Heart left ventricle (tissue), 16 donors: ENCODE measurements at regions not wholly inside any gene's neighbourhood (a gene's known extent, or its start where the extent isn't known, plus 50 kb on each side); places are given as distances from the start of the nearest gene placed in this dataset.
A peak's percentile ranks its signal among the peaks of the same experiment; 100 is the strongest.
"Not testable (repeated sequence)": the region's sequence is repeated elsewhere in the genome, so short reads cannot be mapped to it uniquely, and the experiment has no call there.

Source experiments
- ATAC-seq, 4 donors: fragments of 200-7000 bp; cut with Tn5 transposase; one replicate each; pipeline ENCODE4 v1.9.1; 2020 to 2022; ENCODE audit warnings: moderate library complexity in 4 of 4, mild to moderate bottlenecking in 3 of 4, moderate number of reproducible peaks in 1 of 4
- DNase-seq, 5 donors: peaks; one replicate each; pipeline ENCODE4 v3.0.0-alpha.2; 2020
- H3K27ac ChIP-seq, 12 donors: fragments of 200-600 bp; sonication (generic) in 4 of 12; one replicate each; pipeline versions ENCODE4 v1.5.0 to v1.8.0; 2016 to 2022; ENCODE audit warnings: mild to moderate bottlenecking in 2 of 12
- H3K27me3 ChIP-seq, 9 donors: fragments of 200-600 bp; sonication (generic) in 2 of 9; one replicate each; pipeline versions ENCODE4 v1.5.1 to v1.8.0; 2016 to 2022; ENCODE audit warnings: mild to moderate bottlenecking in 3 of 9
- H3K36me3 ChIP-seq, 9 donors: fragments of 200-600 bp; sonication (generic) in 2 of 9; one replicate each; pipeline versions ENCODE4 v1.5.0 to v1.8.0; 2018 to 2022; ENCODE audit warnings: mild to moderate bottlenecking in 2 of 9
- H3K4me1 ChIP-seq, 12 donors: fragments of 200-600 bp; sonication (generic) in 4 of 12; one replicate each; pipeline versions ENCODE4 v1.5.0 to v1.8.0; 2016 to 2022; ENCODE audit warnings: mild to moderate bottlenecking in 3 of 12
- H3K4me3 ChIP-seq, 12 donors: fragments of 200-600 bp; sonication (generic) in 4 of 12; one replicate each; pipeline versions ENCODE4 v1.5.0 to v1.8.0; 2017 to 2022; ENCODE audit warnings: mild to moderate bottlenecking in 9 of 12, moderate library complexity in 4 of 12
- H3K9me3 ChIP-seq, 12 donors: fragments of 200-600 bp; sonication (generic) in 4 of 12; one replicate each; pipeline versions ENCODE4 v1.5.0 to v1.8.0; 2016 to 2022; ENCODE audit warnings: mild to moderate bottlenecking in 1 of 12
- WGBS, 4 donors: extraction: QIAGEN DNeasy Blood & Tissue Kit in 2 of 4; methylation state at CpG; one replicate each; pipeline versions ENCODE4 v1.1.5 to v1.1.7; 2013 to 2018; 5-methylcytosine and 5-hydroxymethylcytosine counted together
- intact Hi-C, 10 donors: fragments of 100-400 bp; cut with DNase I; formaldehyde crosslinking; loops; one replicate each; pipeline versions ENCODE4 v1.11.1 to v1.14.2; 2022
- donor health status: ischemic (EF 13 %, LVEDD 7.1; RV severe dilation, severe dysfunction).
- donor health status: healthy with polysubstance abuse.
- donor health status: DM: no; HTN: yes; CAD: no.
- donor health status: DM: no; HTN: no; CAD: no.
- donor health status: ischemic (EF 25% LVEDD 6.9; RV normal size, moderate dysfunction).
- donor health status: ischemic (EF 25% LVEDD 5.7; RV mildly dilated, moderate dysfunction).
- donor health status: healthy.
- donor health status: DM: yes; HTN: yes; CAD: no.
- donor health status: ischemic (EF 35%, LVEDD 5.7; RV mildly dilated, moderate dysfunction).
- donor health status: nonischemic (EF 11% LVEDD 7.7; RV severe dilation, severe dysfunction).
- donor health status: DM: yes; HTN: yes; CAD: no.
- donor health status: PGD.
- donor health status: ischemic (EF 29% LVEDD 5.4; RV normal size, mild dysfunction).
- donor health status: nonischemic (EF 23%, LVEDD 6.1; RV moderate dilation, normal function).

DNA sequence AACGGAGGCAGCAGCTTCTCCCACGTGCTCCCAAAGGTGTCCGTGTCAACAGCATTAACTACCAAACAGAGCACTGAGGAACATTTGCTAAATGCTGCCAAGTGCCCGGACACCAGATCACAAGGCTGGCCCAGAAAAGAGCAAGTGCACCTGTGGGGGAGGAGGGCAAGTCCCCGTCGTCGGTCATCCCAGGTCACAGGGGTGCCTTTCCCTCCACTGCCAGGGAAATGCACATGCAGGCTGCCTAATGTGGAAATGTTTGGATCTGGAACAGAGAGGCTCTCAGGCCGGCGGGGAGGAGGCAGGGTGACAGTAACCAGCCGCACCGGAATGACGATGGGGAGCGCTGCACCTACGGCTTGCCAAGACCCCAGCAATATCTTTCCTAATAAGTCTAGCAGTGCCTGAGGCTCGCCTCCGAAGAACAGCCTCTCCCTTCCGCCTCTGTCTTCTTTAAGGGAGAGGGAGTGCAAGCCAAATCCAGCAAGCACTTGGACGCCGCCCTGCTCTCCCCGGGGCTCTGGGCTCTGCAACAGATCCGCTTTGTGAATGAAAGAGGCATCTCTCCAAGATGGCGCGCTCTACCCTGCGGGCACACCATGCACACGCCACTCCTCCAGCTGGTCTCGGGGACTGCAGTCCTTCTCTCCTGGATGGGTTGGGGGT, 206.3 kb upstream of the IRF2BP2 start:
- peak overlapping the region in 11 of 12 donors; percentile 9 to 69 (median 61) for H3K27ac ChIP-seq
- 36 to 53% (median 42%) methylated on average over 9 to 20 of the region's 26 CpGs for WGBS, 4 donors
- DNase-seq (peak; percentile 46 to 75 (median 72)), ATAC-seq (peak; percentile 67 to 88 (median 86))
- H3K36me3 ChIP-seq, H3K9me3 ChIP-seq, intact Hi-C loops, H3K4me1 ChIP-seq, H3K27me3 ChIP-seq: not testable (repeated sequence)
- H3K4me3 ChIP-seq: peak overlapping the region in 4 of 12 donors; percentile 8 to 24 (median 13)

GRCh38 chr1:234815295-234815815, 205.4 kb upstream of the IRF2BP2 start:
- H3K27me3 ChIP-seq, H3K4me1 ChIP-seq, ATAC-seq, H3K9me3 ChIP-seq, H3K4me3 ChIP-seq, intact Hi-C loops, H3K36me3 ChIP-seq, DNase-seq: not testable (repeated sequence)
- H3K27ac ChIP-seq: peak overlapping the region in 2 of 12 donors; percentile 57 to 67
- WGBS, 4 donors: 47 to 61% (median 53%) methylated on average over 3 to 7 of the region's 7 CpGs

- H3K4me3 ChIP-seq, H3K27me3 ChIP-seq, ATAC-seq, H3K36me3 ChIP-seq, intact Hi-C loops, DNase-seq, H3K27ac ChIP-seq, H3K9me3 ChIP-seq: not testable (repeated sequence)
- 93 to 99% (median 97%) methylated on average over 2 to 3 of the region's 7 CpGs for WGBS, 4 donors
- H3K4me1 ChIP-seq: peaks cover 0 to 11% (median 3%) of the 10 kb centered on the region in 12 donors
These were observed 204.3 kb upstream of the IRF2BP2 start for GRCh38 chr1:234814235-234814634.

DNA sequence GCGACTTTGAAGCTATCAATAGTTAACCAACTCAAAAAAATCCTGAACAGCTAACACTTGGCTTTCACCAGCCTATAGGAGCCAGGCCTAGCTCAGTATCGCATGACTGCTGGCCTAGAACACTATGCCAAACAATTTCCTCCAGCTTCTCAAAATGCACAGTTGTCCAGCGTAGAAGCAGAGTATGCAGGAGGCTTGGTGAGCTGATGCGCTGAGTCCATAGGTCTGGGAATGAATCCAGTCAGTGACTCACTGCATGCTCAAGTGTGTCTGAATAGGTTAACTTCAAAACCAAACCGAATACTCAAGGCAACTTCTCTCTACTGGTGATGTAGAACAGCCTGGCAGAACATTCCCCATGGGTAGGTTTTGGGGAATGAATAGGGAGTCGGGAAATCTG, 201.8 kb upstream of the IRF2BP2 start:
- H3K27me3 ChIP-seq, H3K36me3 ChIP-seq, H3K4me1 ChIP-seq, DNase-seq, intact Hi-C loops, H3K4me3 ChIP-seq, ATAC-seq, H3K9me3 ChIP-seq, H3K27ac ChIP-seq: not testable (repeated sequence)
- WGBS, 4 donors: 96 to 98% (median 96%) methylated on average over 5 to 6 of the region's 6 CpGs

DNA sequence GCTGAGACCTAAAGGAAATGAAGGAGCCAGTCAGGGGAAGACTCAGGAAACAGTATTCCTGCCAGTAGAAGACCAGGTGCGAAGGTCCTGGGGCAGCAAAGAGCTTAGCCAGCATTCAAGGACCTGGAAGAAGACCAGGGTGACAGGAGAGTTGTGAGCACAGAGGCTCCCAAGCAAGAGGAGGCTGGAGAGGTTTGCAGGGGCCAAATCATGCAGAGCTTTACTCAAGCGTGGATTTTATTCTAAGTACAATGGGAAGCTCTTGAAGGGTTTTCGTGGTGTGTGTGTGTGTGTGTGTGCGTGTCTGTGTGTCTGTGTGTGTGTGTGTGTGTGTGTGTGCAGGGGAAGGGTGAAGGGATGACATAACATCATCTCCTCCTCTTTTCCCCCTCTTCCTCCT, 200.7 kb upstream of the IRF2BP2 start:
- H3K27ac ChIP-seq, H3K4me3 ChIP-seq, intact Hi-C loops, ATAC-seq, H3K4me1 ChIP-seq, DNase-seq, H3K36me3 ChIP-seq, H3K9me3 ChIP-seq, H3K27me3 ChIP-seq: not testable (repeated sequence)
- WGBS, 4 donors: 66 to 84% (median 75%) methylated on average over 3 to 4 of the region's 4 CpGs

GRCh38 chr1:234809854-234810245, 199.9 kb upstream of the IRF2BP2 start:
- peak in 3 of 4 donors; percentile 24 to 56 (median 29) for ATAC-seq
- WGBS, 4 donors: 74 to 86% (median 82%) methylated on average over 5 of the region's 5 CpGs
- peak overlapping the region in 5 of 12 donors; percentile 22 to 54 (median 29) for H3K27ac ChIP-seq
- DNase-seq, H3K36me3 ChIP-seq, intact Hi-C loops, H3K27me3 ChIP-seq, H3K9me3 ChIP-seq, H3K4me1 ChIP-seq, H3K4me3 ChIP-seq: not testable (repeated sequence)

GRCh38 chr1:234808943-234809853, 199.2 kb upstream of the IRF2BP2 start:
- H3K27me3 ChIP-seq, H3K36me3 ChIP-seq, H3K9me3 ChIP-seq, intact Hi-C loops, H3K4me1 ChIP-seq, H3K4me3 ChIP-seq: not testable (repeated sequence)
- DNase-seq (peak in 1 of 5 donors; percentile 43), ATAC-seq (peak; percentile 25 to 62 (median 58))
- WGBS, 4 donors: 59 to 79% (median 66%) methylated on average over 13 to 15 of the region's 23 CpGs
- peak overlapping the region in 5 of 12 donors; percentile 22 to 54 (median 29) for H3K27ac ChIP-seq

DNA sequence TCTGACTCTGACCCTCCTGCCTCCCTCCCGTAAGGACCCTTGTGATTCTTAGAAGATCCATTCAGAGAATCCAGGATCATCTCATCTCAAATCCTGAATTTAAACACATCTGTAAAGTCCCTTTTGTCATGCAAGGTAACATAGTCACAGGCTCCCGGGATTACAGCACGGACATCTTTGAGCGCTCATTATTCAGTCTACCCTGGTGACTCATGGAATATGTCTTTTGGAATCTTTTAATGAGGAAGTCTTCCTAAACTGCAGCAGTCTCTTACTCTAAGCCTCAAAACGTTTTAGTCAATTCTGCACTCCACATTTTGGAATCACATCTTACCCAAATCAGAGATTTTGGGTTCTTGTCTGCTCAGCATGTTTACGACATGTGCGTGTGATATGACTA, 198.5 kb upstream of the IRF2BP2 start:
- 56 to 80% (median 65%) methylated on average over 3 to 4 of the region's 7 CpGs for WGBS, 4 donors
- DNase-seq, H3K4me1 ChIP-seq, H3K4me3 ChIP-seq, H3K27me3 ChIP-seq, ATAC-seq, intact Hi-C loops, H3K36me3 ChIP-seq, H3K9me3 ChIP-seq, H3K27ac ChIP-seq: not testable (repeated sequence)

DNA sequence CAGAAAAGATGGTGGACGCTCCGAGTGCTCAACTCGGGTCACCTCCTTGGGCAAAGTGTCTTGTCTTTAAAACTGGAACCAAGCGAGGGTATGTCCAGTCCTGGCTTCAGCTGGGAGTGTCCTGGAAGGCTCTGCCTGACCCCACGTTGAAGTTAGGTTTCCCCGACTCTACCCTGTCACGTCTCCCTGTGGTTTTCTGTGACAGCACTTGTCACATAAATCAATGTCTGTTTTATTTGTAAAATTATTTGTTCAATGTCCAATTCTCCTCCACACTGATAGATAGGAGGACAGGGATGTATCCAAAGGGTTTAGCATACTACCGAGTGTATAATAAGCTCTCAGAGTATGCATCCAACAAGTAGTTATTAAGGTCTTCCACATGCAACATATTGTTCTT, 197.7 kb upstream of the IRF2BP2 start:
- H3K4me3 ChIP-seq, DNase-seq, H3K27me3 ChIP-seq, intact Hi-C loops, H3K27ac ChIP-seq, H3K36me3 ChIP-seq, ATAC-seq, H3K9me3 ChIP-seq, H3K4me1 ChIP-seq: not testable (repeated sequence)
- WGBS, 4 donors: 79 to 88% (median 83%) methylated on average over 3 to 5 of the region's 8 CpGs

GRCh38 chr1:234802586-234802985, 192.6 kb upstream of the IRF2BP2 start:
- H3K27me3 ChIP-seq, H3K4me3 ChIP-seq, H3K27ac ChIP-seq, DNase-seq, H3K4me1 ChIP-seq, H3K9me3 ChIP-seq, H3K36me3 ChIP-seq, intact Hi-C loops, ATAC-seq: not testable (repeated sequence)
- WGBS, 4 donors: 92 to 94% (median 93%) methylated on average over 7 of the region's 7 CpGs

- ATAC-seq, H3K27ac ChIP-seq, intact Hi-C loops, H3K4me1 ChIP-seq, H3K36me3 ChIP-seq, DNase-seq, H3K9me3 ChIP-seq, H3K4me3 ChIP-seq, H3K27me3 ChIP-seq: not testable (repeated sequence)
- WGBS, 4 donors: 88 to 92% (median 91%) methylated on average over 4 of the region's 4 CpGs
These were observed 191.7 kb upstream of the IRF2BP2 start for GRCh38 chr1:234801636-234802035.
